HEK293 (cell line): ENCODE measurements at regions not wholly inside any gene's neighbourhood (a gene's known extent, or its start where the extent isn't known, plus 50 kb on each side); places are given as distances from the start of the nearest gene placed in this dataset.
A peak's percentile ranks its signal among the peaks of the same experiment; 100 is the strongest.

ENCODE experiments used
- CTCF ChIA-PET: fragments of 350-600 bp; formaldehyde crosslinking; extraction: SDS; loops from one replicate; lab custom pipeline; 2021; ENCODE audit warnings: antibody characterized with exemption; lab: Yijun Ruan, JAX
- POLR2A ChIA-PET: fragments of 300-600 bp; formaldehyde crosslinking; extraction: SDS; loops from one replicate; lab custom pipeline; 2020; ENCODE audit warnings: antibody characterized with exemption, inconsistent platforms; lab: Yijun Ruan, JAX
- H3K27ac ChIP-seq: fragments of 200-500 bp; sonication (Bioruptor generic); 2 replicates; pipeline ENCODE4 v1.5.1; 2014; ENCODE audit warnings: low read depth, low read length, control low read depth, inconsistent platforms; ENCODE audit errors: extremely low read depth
- H3K36me3 ChIP-seq, 2 experiments: fragments of 200-500 bp in 1 of 2; sonication (Bioruptor generic) in 1 of 2; 1 replicate in 1 of 2; 2 replicates in 1 of 2; pipeline ENCODE4 v1.5.1; 2014 to 2017; ENCODE audit warnings: inconsistent platforms in 2 of 2, low read length in 2 of 2; ENCODE audit not compliant: control insufficient read depth in 2 of 2, insufficient read depth in 1 of 2
- H3K4me1 ChIP-seq: fragments of 200-500 bp; sonication (Bioruptor generic); 2 replicates; pipeline ENCODE4 v1.5.1; 2014; ENCODE audit warnings: mild to moderate bottlenecking, low read length, inconsistent platforms; ENCODE audit not compliant: control insufficient read depth, insufficient read depth
- H3K4me3 ChIP-seq: 2 replicates; pipeline ENCODE4 v1.5.1; 2011; ENCODE audit warnings: low read depth, mild to moderate bottlenecking, control low read depth, low read length, moderate library complexity
- H3K9me3 ChIP-seq: fragments of 200-500 bp; sonication (Bioruptor generic); 2 replicates; pipeline ENCODE4 v1.5.1; 2014; ENCODE audit warnings: low read depth, low read length, inconsistent platforms; ENCODE audit not compliant: control insufficient read depth, insufficient read depth
- HIC1 ChIP-seq: fragments of 450-650 bp; formaldehyde crosslinking; IDR thresholded peaks from 2 replicates; pipeline ENCODE4 v1.5.1; 2016; ENCODE audit warnings: missing biosample characterization, missing genetic modification characterization
- INSM2 ChIP-seq: fragments of 450-650 bp; formaldehyde crosslinking; IDR thresholded peaks from 2 replicates; pipeline ENCODE4 v1.5.1; 2016; ENCODE audit warnings: missing biosample characterization, missing genetic modification characterization
- KLF1 ChIP-seq: fragments of 450-650 bp; formaldehyde crosslinking; IDR thresholded peaks from 2 replicates; pipeline ENCODE4 v1.5.1; 2016; ENCODE audit warnings: missing biosample characterization, missing genetic modification characterization
- RBAK ChIP-seq: fragments of 450-650 bp; formaldehyde crosslinking; IDR thresholded peaks from 2 replicates; pipeline ENCODE4 v1.5.1; 2016; ENCODE audit warnings: missing biosample characterization, missing genetic modification characterization
- SALL2 ChIP-seq: fragments of 450-650 bp; formaldehyde crosslinking; IDR thresholded peaks from 2 replicates; pipeline ENCODE4 v1.5.0; 2017; ENCODE audit warnings: missing biosample characterization, mild to moderate bottlenecking, missing genetic modification characterization, borderline replicate concordance
- SCRT1 ChIP-seq: fragments of 450-650 bp; formaldehyde crosslinking; IDR thresholded peaks from 2 replicates; pipeline ENCODE4 v1.5.1; 2016; ENCODE audit warnings: missing biosample characterization, missing genetic modification characterization, borderline replicate concordance
- ZNF146 ChIP-seq: fragments of 450-650 bp; formaldehyde crosslinking; IDR thresholded peaks from 2 replicates; pipeline ENCODE4 v1.5.1; 2016; ENCODE audit warnings: missing biosample characterization, missing genetic modification characterization
- ZNF169 ChIP-seq: fragments of 450-650 bp; formaldehyde crosslinking; IDR thresholded peaks from 2 replicates; pipeline ENCODE4 v1.5.1; 2016; ENCODE audit warnings: missing biosample characterization, missing genetic modification characterization
- ZNF202 ChIP-seq: fragments of 450-650 bp; formaldehyde crosslinking; IDR thresholded peaks from 2 replicates; pipeline ENCODE4 v1.5.1; 2016; ENCODE audit warnings: missing biosample characterization, missing genetic modification characterization, borderline replicate concordance
- ZNF214 ChIP-seq: fragments of 450-650 bp; formaldehyde crosslinking; IDR thresholded peaks from 2 replicates; pipeline ENCODE4 v1.5.1; 2017; ENCODE audit warnings: missing biosample characterization, mild to moderate bottlenecking, missing genetic modification characterization, borderline replicate concordance
- ZNF354C ChIP-seq: fragments of 450-650 bp; formaldehyde crosslinking; IDR thresholded peaks from 2 replicates; pipeline ENCODE4 v1.5.1; 2016; ENCODE audit warnings: missing biosample characterization, missing genetic modification characterization, low read depth, borderline replicate concordance
- ZNF362 ChIP-seq: fragments of 450-650 bp; formaldehyde crosslinking; IDR thresholded peaks from 2 replicates; pipeline ENCODE4 v1.5.1; 2016; ENCODE audit warnings: missing biosample characterization, missing genetic modification characterization
- ZNF510 ChIP-seq: fragments of 450-650 bp; formaldehyde crosslinking; IDR thresholded peaks from 2 replicates; pipeline ENCODE4 v1.5.1; 2018; ENCODE audit warnings: mild to moderate bottlenecking, missing genetic modification characterization, missing biosample characterization; ENCODE audit not compliant: insufficient replicate concordance
- ZNF837 ChIP-seq: fragments of 450-650 bp; formaldehyde crosslinking; IDR thresholded peaks from 2 replicates; pipeline ENCODE4 v1.5.1; 2016; ENCODE audit warnings: missing biosample characterization, missing genetic modification characterization
- ZSCAN16 ChIP-seq: fragments of 450-650 bp; formaldehyde crosslinking; IDR thresholded peaks from 2 replicates; pipeline ENCODE4 v1.5.1; 2016; ENCODE audit warnings: missing biosample characterization, missing genetic modification characterization

- ChIA-PET POLR2A (no interaction called here), CTCF (no interaction called here)
- Histone ChIP-seq H3K9me3 (no peaks in the 10 kb centered on the region), H3K4me3 (peak overlapping the region; percentile 35), H3K4me1 (no peaks in the 10 kb centered on the region), H3K27ac (no peak overlapping the region), H3K36me3 (peaks cover 0 to 26% of the 10 kb centered on the region in 2 experiments; a peak in 1 of 3 replicates)
- no peak for TF ChIP-seq ZSCAN16 (tag by site-specific recombination)
- TF ChIP-seq ZNF362 (tag by site-specific recombination): no peak
- TF ChIP-seq, all 188 proteins: peak for 0
Observed at GRCh38 chrX:3815896-3816664, 102.6 kb upstream of the PRKX start.

GRCh38 chrX:3811331-3812311, 98.2 kb upstream of the PRKX start:
- ChIA-PET CTCF (interaction anchor here (0.5 to 0.7 kb wide), 2 partner anchors 25 to 566 kb away, joined by 3 to 6 read pairs; no protein-coding TSS in a partner anchor), POLR2A (no interaction called here)
- TF ChIP-seq KLF1 (tag by site-specific recombination) (no peak), ZNF214 (no peak), ZNF146 (tag by site-specific recombination) (no peak), SALL2 (no peak), SCRT1 (tag by site-specific recombination) (no peak), ZNF354C (tag by site-specific recombination) (no peak), ZNF837 (tag by site-specific recombination) (no peak), INSM2 (tag by site-specific recombination) (no peak), ZNF510 (tag by site-specific recombination) (no peak), ZNF202 (tag by site-specific recombination) (no peak), ZNF169 (tag by site-specific recombination) (no peak), HIC1 (tag by site-specific recombination) (no peak), RBAK (tag by site-specific recombination) (no peak)
- Histone ChIP-seq H3K9me3 (no peaks in the 10 kb centered on the region), H3K36me3 (no peaks in the 10 kb centered on the region), H3K27ac (no peak overlapping the region), H3K4me3 (no peak overlapping the region), H3K4me1 (no peaks in the 10 kb centered on the region)
